ENCODE measurements at regions not wholly inside any gene's neighbourhood (a gene's known extent, or its start where the extent isn't known, plus 50 kb on each side); places are given as distances from the start of the nearest gene placed in this dataset.

DNA sequence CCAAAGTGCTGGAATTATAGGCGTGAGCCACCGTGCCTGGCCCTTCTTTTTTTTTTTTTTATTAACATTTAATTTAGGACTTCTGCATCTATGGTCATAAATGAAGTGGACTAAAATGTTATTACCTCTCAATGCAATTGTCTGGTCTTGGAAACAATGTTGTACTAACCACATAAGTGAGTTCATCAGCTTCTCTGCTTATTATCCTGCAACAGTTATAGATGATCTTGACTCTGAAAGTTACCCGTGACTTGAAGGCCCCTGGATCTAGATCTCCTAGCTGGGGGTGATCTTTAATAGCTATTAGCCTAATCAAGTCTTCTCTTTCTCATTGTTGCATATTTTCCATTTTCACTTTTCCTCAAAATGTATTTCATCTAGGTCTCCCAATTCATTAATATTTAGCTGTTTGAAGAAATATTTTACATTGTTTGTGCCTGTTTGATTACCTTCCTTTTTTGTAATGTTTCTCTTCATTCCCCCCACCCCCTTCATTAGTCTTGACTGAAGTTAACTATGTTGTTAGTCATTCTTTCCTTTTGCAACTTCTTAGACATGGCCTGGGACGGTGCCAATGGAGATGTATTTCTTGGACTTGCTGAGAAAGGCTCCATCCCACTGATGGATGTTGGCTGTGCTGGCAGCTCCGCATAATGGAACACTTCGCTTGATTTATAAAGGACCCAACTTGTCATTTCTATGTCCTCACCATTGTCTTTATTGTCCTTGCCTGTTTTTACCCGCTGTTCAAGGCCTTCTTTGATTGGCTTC lies 141.6 kb upstream of the RIOK3 start:
- TF ChIP-seq, protein P1, sequence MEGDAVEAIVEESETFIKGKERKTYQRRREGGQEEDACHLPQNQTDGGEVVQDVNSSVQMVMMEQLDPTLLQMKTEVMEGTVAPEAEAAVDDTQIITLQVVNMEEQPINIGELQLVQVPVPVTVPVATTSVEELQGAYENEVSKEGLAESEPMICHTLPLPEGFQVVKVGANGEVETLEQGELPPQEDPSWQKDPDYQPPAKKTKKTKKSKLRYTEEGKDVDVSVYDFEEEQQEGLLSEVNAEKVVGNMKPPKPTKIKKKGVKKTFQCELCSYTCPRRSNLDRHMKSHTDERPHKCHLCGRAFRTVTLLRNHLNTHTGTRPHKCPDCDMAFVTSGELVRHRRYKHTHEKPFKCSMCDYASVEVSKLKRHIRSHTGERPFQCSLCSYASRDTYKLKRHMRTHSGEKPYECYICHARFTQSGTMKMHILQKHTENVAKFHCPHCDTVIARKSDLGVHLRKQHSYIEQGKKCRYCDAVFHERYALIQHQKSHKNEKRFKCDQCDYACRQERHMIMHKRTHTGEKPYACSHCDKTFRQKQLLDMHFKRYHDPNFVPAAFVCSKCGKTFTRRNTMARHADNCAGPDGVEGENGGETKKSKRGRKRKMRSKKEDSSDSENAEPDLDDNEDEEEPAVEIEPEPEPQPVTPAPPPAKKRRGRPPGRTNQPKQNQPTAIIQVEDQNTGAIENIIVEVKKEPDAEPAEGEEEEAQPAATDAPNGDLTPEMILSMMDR (IDR thresholded peaks at IDR 0.05; ENCODE audit: insufficient read depth, low read depth, low read length, missing control alignments): no peak
- DNase-seq (ENCODE audit: low read depth): peak; percentile 86
- H3K4me3 ChIP-seq (ENCODE audit: low read length): no peak overlapping the region

DNA sequence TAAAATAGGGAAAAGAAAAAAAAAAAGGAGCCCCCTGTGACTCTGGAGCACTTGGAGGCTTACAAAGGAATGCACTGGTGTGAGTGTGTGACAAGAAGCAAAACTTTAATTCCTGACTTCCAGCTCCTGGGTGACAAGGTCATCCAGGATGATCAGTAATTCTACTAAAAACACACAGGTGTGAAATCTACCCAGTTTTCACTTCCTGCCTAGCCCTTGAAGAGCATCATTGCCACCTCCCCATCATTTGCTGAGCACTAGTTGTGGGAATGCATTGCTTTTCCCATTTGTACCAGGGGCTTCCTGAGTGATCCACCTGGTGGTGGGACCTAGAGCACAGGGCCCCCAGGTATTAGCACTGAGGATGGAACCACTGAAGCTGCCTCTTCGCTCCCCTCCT lies 139.7 kb upstream of the RIOK3 start:
- DNase-seq (ENCODE audit: low read depth): no peak
- TF ChIP-seq, protein P1 (IDR thresholded peaks at IDR 0.05; ENCODE audit: insufficient read depth, low read depth, low read length, missing control alignments): no peak
- H3K4me3 ChIP-seq (ENCODE audit: low read length): no peak overlapping the region

DNA sequence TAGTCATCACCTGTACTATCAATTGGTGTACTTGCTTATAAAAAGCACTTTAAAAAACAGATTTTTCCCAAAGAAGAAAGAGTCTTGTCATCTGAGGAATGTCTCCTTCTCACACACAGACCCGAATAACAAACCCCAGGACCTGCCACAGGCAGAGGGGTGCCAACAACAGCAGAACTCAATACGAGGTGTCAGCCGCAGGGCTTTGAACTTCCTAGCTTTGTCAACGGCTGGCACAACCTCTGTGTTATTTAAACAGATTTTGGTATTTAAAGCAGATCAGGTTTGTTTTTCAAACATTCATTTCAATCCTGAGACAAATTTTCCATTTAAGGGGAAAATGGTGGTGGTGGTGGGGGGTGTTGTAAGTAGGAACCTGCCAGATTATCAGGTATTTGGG lies 138.4 kb upstream of the RIOK3 start:
- TF ChIP-seq, protein P1 (IDR thresholded peaks at IDR 0.05; ENCODE audit: insufficient read depth, low read depth, low read length, missing control alignments): no peak
- no peak overlapping the region for H3K4me3 ChIP-seq (ENCODE audit: low read length)
- DNase-seq (ENCODE audit: low read depth): no peak

DNA sequence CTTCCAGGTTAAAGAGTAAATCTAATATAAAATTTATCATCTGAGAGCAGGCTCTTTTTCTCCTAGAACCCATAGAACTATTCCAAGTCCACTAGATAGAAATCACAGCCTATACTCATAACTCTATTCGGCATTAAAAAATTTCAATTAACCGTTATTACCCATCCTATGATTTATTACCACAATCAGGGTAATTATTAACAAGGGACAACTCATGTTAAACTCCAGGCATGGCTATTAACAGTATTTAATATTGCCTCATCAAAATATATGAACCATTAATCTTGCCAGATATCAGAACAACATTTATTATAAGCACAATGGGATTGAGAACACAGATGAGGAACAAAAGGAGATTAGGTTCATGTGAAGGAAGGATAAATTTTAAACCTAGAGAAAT lies 136.8 kb upstream of the RIOK3 start:
- DNase-seq (ENCODE audit: low read depth): no peak
- TF ChIP-seq, protein P1 (IDR thresholded peaks at IDR 0.05; ENCODE audit: insufficient read depth, low read depth, low read length, missing control alignments): no peak
- H3K4me3 ChIP-seq (ENCODE audit: low read length): no peak overlapping the region

DNA sequence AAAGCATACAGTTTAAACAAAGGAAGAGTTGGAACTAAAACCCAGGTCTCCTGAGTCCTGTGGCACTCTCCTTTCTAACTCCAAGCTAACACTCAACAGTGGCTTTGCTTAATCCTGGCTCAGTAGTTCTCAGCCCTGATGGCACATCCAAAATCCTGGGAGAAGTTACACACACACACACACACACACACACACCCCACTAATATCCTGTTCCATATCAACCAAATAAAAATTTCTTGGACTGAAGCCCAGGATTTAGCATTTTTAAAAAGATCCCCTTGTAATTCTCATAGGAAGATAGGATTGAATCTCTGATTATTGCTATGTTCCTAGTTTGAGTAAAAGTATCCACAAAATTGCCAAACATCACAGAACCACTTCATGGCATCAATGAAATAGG lies 136.1 kb upstream of the RIOK3 start:
- H3K4me3 ChIP-seq (ENCODE audit: low read length): no peak overlapping the region
- no peak for DNase-seq (ENCODE audit: low read depth)
- TF ChIP-seq, protein P1 (IDR thresholded peaks at IDR 0.05; ENCODE audit: insufficient read depth, low read depth, low read length, missing control alignments): no peak

DNA sequence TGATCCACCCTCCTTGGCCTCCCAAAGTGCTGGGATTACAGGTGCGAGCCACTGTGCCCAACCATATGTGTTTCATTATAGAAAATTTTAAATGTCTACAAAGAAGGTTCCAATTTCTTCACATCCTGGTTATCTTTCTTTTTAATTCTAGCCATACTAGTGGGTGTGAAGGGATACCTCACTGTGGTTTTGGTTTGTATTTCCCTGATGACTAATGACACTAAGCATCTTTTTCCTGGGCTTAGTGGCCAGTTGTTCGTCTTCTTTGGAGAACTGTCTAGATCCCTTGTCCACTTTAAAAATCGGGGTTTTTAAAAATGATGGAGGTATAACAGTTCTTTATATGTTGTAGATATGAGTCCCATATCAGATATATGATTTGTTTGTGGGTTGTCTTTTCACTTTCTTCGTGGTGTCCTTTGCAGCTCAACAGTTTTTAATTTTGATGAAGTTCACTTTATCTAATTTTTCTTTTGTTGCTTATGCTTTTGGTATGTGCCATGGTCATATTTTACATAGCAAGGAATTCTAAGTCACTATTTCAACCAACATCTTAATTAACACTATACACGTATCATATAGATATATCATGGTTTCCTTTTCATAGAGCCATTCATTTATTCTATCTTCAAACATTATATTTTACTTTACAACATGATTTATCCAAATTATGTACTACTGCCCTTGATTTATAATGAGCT lies 135.0 kb upstream of the RIOK3 start:
- DNase-seq (ENCODE audit: low read depth): peak; percentile 50
- no peak overlapping the region for H3K4me3 ChIP-seq (ENCODE audit: low read length)
- TF ChIP-seq, protein P1 (IDR thresholded peaks at IDR 0.05; ENCODE audit: insufficient read depth, low read depth, low read length, missing control alignments): no peak
